ENCODE measurements at regions not wholly inside any gene's neighbourhood (a gene's known extent, or its start where the extent isn't known, plus 50 kb on each side); places are given as distances from the start of the nearest gene placed in this dataset.

DNA sequence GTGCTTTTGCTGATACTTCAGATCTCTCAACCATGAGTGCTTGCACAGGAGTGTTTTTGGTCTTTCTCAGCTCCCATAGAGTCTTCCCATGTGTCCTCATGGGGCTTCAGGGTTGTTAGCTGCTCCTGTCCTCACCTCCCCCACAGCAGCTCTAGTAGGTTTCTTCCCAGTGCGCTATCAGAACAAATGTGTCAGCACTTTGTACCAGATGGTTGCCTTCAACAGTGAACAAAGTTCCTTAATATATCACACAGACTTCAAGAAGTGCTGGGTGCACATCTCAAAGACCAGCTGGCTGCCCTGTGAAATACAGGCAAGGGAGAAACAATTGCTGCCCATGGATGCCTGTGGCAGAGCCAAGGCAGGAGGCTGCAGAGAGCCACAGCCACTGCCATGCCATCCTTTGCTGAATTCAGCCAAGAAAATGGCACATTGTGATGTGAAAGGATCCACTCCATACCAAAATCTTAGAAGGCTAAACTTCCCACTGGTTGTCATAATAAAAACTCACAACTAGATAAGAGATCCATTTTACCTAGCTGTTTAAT lies 471.3 kb downstream of the C6orf118 start:
- TF ChIP-seq, protein P1, sequence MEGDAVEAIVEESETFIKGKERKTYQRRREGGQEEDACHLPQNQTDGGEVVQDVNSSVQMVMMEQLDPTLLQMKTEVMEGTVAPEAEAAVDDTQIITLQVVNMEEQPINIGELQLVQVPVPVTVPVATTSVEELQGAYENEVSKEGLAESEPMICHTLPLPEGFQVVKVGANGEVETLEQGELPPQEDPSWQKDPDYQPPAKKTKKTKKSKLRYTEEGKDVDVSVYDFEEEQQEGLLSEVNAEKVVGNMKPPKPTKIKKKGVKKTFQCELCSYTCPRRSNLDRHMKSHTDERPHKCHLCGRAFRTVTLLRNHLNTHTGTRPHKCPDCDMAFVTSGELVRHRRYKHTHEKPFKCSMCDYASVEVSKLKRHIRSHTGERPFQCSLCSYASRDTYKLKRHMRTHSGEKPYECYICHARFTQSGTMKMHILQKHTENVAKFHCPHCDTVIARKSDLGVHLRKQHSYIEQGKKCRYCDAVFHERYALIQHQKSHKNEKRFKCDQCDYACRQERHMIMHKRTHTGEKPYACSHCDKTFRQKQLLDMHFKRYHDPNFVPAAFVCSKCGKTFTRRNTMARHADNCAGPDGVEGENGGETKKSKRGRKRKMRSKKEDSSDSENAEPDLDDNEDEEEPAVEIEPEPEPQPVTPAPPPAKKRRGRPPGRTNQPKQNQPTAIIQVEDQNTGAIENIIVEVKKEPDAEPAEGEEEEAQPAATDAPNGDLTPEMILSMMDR (IDR thresholded peaks at IDR 0.05; ENCODE audit: insufficient read depth, missing control alignments), result no peak
- DNase-seq (ENCODE audit: insufficient read length, low spot score), result no peak
- no peak for FAIRE-seq

DNA sequence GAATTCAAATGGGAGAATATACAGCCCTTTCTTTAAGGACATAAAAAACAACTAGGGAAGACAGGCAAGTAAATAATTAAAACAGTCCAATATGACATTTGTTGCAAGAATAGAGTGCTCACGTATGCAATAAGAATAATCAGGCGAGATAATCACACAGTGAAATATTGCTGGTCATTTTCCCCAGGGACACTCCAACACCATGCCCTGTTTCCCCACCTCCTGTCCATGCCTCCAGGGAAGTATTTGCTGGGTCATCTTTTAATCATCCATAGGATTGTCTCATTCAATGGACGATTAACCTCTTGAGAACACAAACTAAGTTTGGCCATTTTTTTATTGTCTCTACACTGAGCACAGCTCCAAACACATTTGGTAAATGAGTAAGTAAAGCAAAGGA lies 472.9 kb downstream of the C6orf118 start:
- DNase-seq (ENCODE audit: insufficient read length, low spot score) (no peak), FAIRE-seq (no peak)
- TF ChIP-seq, protein P1 (IDR thresholded peaks at IDR 0.05; ENCODE audit: insufficient read depth, missing control alignments), result no peak

DNA sequence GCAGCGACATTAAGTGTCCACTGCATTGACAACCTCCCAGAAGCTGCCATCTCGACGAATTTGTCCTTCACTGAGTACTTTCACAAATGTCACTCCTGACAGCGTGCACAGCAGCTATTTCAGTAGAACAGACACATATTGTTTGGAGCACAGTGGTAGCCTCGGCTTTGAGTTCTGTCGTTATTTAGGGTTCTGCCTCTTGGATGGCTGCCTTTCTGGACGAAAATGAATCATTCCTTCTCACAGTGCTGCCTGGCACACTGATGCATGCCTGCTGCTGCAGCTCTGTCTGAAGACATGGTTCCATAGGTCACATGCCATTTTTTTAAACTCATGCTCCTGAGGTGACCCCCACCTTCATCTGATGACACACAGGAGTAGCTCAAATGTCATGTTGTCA lies 477.0 kb downstream of the C6orf118 start:
- no peak for FAIRE-seq
- TF ChIP-seq, protein P1 (IDR thresholded peaks at IDR 0.05; ENCODE audit: insufficient read depth, missing control alignments), result no peak
- no peak for DNase-seq (ENCODE audit: insufficient read length, low spot score)

DNA sequence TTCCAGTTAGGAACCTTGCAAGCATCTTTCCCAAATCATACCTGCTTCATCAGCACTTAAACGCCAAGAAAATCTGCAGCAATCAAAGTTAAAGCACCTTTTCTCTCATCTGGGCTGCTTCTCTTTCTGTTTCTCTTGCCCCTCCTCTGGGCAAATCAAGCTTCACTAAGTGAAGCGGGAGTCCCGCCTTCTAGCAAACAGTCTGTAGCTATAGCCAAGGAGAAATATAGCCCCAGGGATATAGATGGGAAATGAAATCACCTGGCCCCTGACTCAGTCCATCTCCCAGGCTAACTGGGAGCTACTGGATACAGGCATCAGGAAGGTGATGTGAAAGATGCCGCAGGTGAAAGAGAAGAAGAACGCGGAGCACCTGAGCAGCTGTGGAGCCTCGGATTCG lies 481.9 kb downstream of the C6orf118 start:
- TF ChIP-seq, protein P1 (IDR thresholded peaks at IDR 0.05; ENCODE audit: insufficient read depth, missing control alignments), result no peak
- DNase-seq (ENCODE audit: insufficient read length, low spot score), result no peak
- FAIRE-seq, result no peak

DNA sequence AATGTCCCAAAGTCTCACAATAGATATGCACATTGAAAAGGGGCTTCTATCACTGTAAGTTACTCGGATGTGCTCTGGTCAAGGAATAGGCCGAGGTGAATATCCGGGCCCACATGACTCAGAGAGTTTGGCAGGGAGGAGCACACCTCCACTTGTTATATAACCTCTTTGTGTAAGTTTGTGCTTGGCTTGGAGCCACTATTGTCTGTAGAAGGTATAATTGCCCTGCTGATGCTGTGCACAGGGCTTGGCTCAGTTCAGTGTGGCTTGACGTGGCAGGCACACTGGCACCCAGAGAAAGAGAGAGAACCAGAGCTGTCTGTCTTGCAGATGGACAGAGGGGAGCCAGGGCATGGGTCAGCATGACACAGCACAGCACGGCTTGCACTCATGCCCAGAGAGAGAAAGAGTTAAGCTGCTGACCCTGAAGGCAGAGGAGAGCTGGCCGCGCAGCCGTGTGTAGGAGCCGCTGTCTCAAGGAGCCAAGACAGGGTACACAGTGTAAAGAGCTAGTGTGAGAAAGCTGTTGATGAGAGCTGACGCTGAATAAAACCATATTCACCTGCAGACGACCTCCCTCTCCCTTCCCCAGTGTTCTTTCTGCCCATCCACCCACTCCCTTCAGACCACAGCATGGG lies 482.5 kb downstream of the C6orf118 start:
- DNase-seq (ENCODE audit: insufficient read length, low spot score) (no peak), FAIRE-seq (no peak)
- TF ChIP-seq, protein P1 (IDR thresholded peaks at IDR 0.05; ENCODE audit: insufficient read depth, missing control alignments), result no peak

DNA sequence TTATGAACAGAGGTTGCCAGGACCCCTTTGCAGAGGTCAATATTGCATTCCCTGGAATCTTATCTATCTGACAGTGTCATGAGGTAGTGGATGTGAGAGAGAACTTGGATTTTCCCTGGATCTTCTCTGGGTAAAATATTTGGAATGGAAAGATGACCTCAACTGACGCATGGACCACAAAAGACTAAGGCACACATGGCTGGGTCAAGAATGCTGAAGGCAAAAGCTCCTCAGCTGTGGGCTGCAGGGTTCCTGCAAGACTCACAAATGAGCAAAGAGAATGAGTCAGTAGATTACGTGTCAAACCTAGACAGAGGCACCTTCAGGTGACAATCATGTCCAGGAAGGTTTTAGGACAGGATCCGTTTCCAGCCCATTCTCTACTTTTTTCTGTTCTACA lies 484.0 kb downstream of the C6orf118 start:
- DNase-seq (ENCODE audit: insufficient read length, low spot score), result no peak
- TF ChIP-seq, protein P1 (IDR thresholded peaks at IDR 0.05; ENCODE audit: insufficient read depth, missing control alignments), result no peak
- FAIRE-seq, result no peak

DNA sequence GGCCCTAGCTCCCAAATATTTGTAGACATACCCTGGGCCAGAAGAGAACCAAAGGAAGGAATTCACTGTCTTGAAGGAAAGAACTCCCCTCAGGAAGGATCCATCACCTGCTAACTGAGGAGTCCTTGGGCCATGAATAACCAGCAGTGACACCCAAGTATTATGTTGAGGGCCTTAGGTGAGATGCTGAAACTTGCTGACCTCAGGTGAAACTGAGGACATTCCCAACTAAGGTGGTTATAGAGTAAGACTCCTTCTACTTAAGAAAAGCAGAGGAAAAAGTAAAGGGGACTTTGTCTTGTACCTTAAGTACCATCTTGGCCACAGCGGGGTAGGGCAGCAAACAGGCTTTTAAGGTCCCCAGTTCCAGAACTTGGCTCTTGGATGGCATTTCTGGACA lies 491.7 kb downstream of the C6orf118 start:
- DNase-seq (ENCODE audit: insufficient read length, low spot score) (no peak), FAIRE-seq (no peak)
- TF ChIP-seq, protein P1 (IDR thresholded peaks at IDR 0.05; ENCODE audit: insufficient read depth, missing control alignments), result no peak
